SU-DHL-6 (cell line): ENCODE measurements at regions not wholly inside any gene's neighbourhood (a gene's known extent, or its start where the extent isn't known, plus 50 kb on each side); places are given as distances from the start of the nearest gene placed in this dataset.

Experiments
- H2AFZ ChIP-seq: fragments of 200-600 bp; sonication (generic); 2 replicates; pipeline ENCODE4 v1.6.1; 2014; ENCODE audit warnings: low read depth, mild to moderate bottlenecking, moderate library complexity, mixed read lengths, antibody characterized with exemption, low read length; ENCODE audit not compliant: severe bottlenecking
- H3F3A ChIP-seq: fragments of 200-600 bp; shearing (Covaris generic); 2 replicates; pipeline ENCODE4 v1.6.0; 2016; ENCODE audit warnings: antibody characterized with exemption, mild to moderate bottlenecking; ENCODE audit not compliant: insufficient read depth
- H3K27ac ChIP-seq: fragments of 200-600 bp; sonication (generic); 2 replicates; pipeline ENCODE4 v1.5.1; 2016; ENCODE audit warnings: low read depth, mild to moderate bottlenecking, low read length, moderate library complexity, mixed read lengths
- H3K27me3 ChIP-seq: fragments of 200-600 bp; sonication (generic), shearing (Covaris generic); 2 replicates; pipeline ENCODE4 v1.6.0; 2014; ENCODE audit warnings: mild to moderate bottlenecking, low read length
- H3K36me3 ChIP-seq: fragments of 200-600 bp; sonication (generic); 2 replicates; pipeline ENCODE4 v1.6.1; 2014; ENCODE audit warnings: mild to moderate bottlenecking, low read length, mixed read lengths
- H3K4me2 ChIP-seq: fragments of 300-600, 200-600 bp; shearing (Covaris generic), sonication (generic); 2 replicates; pipeline ENCODE4 v1.6.0; 2014; ENCODE audit warnings: low read length, low read depth, mild to moderate bottlenecking; ENCODE audit not compliant: poor library complexity, severe bottlenecking
- H3K4me3 ChIP-seq: fragments of 200-600 bp; sonication (generic); 2 replicates; pipeline ENCODE4 v1.5.1; 2014; ENCODE audit warnings: antibody characterized with exemption, low read length, mild to moderate bottlenecking, mixed read lengths; ENCODE audit not compliant: insufficient read depth, poor library complexity, severe bottlenecking
- H3K79me2 ChIP-seq: fragments of 200-600 bp; sonication (generic); 2 replicates; pipeline ENCODE4 v1.6.1; 2014; ENCODE audit warnings: mild to moderate bottlenecking, low read length, moderate library complexity; ENCODE audit not compliant: insufficient read depth
- H3K9ac ChIP-seq: fragments of 200-600 bp; sonication (generic); 2 replicates; pipeline ENCODE4 v1.7.0; 2014; ENCODE audit warnings: mild to moderate bottlenecking, low read length
- H3K9me2 ChIP-seq: fragments of 200-600 bp; sonication (generic); replicated peaks from 2 replicates; pipeline ENCODE4 v1.6.1; 2014; ENCODE audit warnings: low read length; ENCODE audit not compliant: insufficient read depth
- H3K9me3 ChIP-seq: fragments of 200-600 bp; sonication (generic); 2 replicates; pipeline ENCODE4 v1.6.1; 2014; ENCODE audit warnings: low read length, mixed read lengths; ENCODE audit not compliant: insufficient read depth
- H4K20me1 ChIP-seq: fragments of 200-600 bp; sonication (generic); 2 replicates; pipeline ENCODE4 v1.6.1; 2014; ENCODE audit warnings: low read depth, mild to moderate bottlenecking, antibody characterized with exemption, low read length, moderate library complexity, mixed read lengths
- EZH2phosphoT487 ChIP-seq: fragments of 200-600 bp; sonication (generic), shearing (Covaris generic); conservative IDR thresholded peaks from 2 replicates; pipeline ENCODE4 v1.6.1; 2018; ENCODE audit warnings: mild to moderate bottlenecking, antibody characterized with exemption, low read length, moderate library complexity, mixed read lengths
- TF ChIP-seq, protein P1 (sequence below): fragments of 200-600 bp; sonication (generic); IDR thresholded peaks from one replicate; pipeline ENCODE4 v1.5.1; 2017; ENCODE audit warnings: antibody characterized with exemption, mild to moderate bottlenecking, low read length, moderate library complexity; ENCODE audit not compliant: insufficient read depth, poor library complexity, severe bottlenecking

DNA sequence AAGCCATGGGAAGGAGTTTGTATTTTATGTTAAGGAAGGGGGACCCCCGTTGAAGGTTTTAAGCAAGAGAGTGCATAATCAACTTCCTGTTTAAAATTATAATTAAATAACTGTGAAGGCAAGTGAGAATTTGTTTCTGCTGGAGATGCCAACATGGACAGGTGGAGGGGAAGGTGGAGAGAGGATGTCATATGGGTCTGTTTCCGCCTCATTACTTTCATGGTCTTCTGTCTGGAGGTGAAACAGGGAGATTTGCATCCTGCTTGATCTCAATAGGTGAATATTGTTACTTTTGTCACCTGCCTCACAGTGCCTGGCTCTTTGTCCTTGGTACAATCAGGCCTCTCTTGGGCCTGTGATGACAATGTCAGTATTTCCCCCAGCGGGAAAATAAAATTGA, 300.6 kb upstream of the LMCD1 start:
- Histone ChIP-seq H3K27me3 (no peaks in the 10 kb centered on the region), H3K4me2 (no peak overlapping the region), H3K9ac (no peak overlapping the region), H3K9me2 (no peaks in the 10 kb centered on the region), H3K4me3 (no peak overlapping the region), H3K79me2 (no peaks in the 10 kb centered on the region), H3K27ac (no peak overlapping the region), H3K9me3 (no peaks in the 10 kb centered on the region), H3F3A (no peaks in the 10 kb centered on the region), H2AFZ (no peak overlapping the region), H3K36me3 (no peaks in the 10 kb centered on the region), H4K20me1 (no peaks in the 10 kb centered on the region)
- TF ChIP-seq, protein P1, sequence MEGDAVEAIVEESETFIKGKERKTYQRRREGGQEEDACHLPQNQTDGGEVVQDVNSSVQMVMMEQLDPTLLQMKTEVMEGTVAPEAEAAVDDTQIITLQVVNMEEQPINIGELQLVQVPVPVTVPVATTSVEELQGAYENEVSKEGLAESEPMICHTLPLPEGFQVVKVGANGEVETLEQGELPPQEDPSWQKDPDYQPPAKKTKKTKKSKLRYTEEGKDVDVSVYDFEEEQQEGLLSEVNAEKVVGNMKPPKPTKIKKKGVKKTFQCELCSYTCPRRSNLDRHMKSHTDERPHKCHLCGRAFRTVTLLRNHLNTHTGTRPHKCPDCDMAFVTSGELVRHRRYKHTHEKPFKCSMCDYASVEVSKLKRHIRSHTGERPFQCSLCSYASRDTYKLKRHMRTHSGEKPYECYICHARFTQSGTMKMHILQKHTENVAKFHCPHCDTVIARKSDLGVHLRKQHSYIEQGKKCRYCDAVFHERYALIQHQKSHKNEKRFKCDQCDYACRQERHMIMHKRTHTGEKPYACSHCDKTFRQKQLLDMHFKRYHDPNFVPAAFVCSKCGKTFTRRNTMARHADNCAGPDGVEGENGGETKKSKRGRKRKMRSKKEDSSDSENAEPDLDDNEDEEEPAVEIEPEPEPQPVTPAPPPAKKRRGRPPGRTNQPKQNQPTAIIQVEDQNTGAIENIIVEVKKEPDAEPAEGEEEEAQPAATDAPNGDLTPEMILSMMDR: no peak
- no peak for TF ChIP-seq EZH2phosphoT487

DNA sequence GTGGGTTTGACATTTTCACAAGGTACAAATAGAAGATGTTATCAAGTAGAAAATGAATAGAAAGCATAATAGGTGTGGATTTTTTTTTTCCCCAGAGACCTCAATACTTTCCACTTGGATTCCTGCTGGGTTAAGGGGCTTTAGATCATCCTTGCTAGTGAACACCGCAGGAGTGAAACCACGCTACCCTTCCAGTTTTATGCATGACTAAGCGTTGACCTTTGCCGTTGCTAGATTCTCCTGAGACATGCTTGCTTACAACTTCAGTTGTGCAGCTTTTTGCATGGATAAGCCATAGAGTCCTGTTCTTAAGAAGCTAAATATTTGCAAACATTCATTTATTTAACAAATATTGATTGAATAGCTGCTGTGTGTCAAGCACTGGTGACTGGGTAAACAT, 299.7 kb upstream of the LMCD1 start:
- H3K9me3 ChIP-seq: no peaks in the 10 kb centered on the region
- H3K36me3 ChIP-seq: no peaks in the 10 kb centered on the region
- H2AFZ ChIP-seq: no peak overlapping the region
- H3F3A ChIP-seq: no peaks in the 10 kb centered on the region
- no peak overlapping the region for H3K9ac ChIP-seq
- no peak overlapping the region for H3K4me2 ChIP-seq
- H3K79me2 ChIP-seq: no peaks in the 10 kb centered on the region
- no peaks in the 10 kb centered on the region for H4K20me1 ChIP-seq
- H3K4me3 ChIP-seq: no peak overlapping the region
- H3K27ac ChIP-seq: no peak overlapping the region
- no peaks in the 10 kb centered on the region for H3K27me3 ChIP-seq
- TF ChIP-seq EZH2phosphoT487: no peak
- TF ChIP-seq, protein P1: no peak
- H3K9me2 ChIP-seq: no peaks in the 10 kb centered on the region

DNA sequence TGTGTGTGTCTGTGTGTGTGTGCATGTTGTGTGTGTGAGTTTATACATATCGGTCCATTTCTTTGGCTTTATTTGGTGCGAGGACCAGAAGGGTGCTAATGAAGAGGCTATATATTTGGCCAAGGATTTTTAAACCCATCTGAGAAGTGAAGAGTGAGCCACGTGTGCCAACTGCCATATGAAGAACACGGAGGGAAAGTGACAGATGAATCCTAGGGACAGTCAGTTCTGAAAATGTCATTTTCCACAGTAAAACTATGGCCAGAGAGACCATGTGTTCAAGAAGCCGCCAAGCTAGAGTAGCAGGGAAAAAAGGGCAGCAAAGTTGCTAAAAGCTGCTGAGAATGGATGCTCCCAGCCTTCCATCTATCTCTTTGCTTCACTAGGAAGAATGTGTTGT, 297.3 kb upstream of the LMCD1 start:
- no peaks in the 10 kb centered on the region for H4K20me1 ChIP-seq
- no peak overlapping the region for H3K9ac ChIP-seq
- H3K79me2 ChIP-seq: no peaks in the 10 kb centered on the region
- TF ChIP-seq, protein P1: no peak
- no peak for TF ChIP-seq EZH2phosphoT487
- no peak overlapping the region for H2AFZ ChIP-seq
- H3F3A ChIP-seq: no peaks in the 10 kb centered on the region
- no peak overlapping the region for H3K27ac ChIP-seq
- H3K4me3 ChIP-seq: no peak overlapping the region
- no peaks in the 10 kb centered on the region for H3K9me2 ChIP-seq
- H3K36me3 ChIP-seq: no peaks in the 10 kb centered on the region
- H3K9me3 ChIP-seq: no peaks in the 10 kb centered on the region
- no peak overlapping the region for H3K4me2 ChIP-seq
- no peaks in the 10 kb centered on the region for H3K27me3 ChIP-seq
